Transverse colon (tissue), 3 donors: ENCODE measurements at regions not wholly inside any gene's neighbourhood (a gene's known extent, or its start where the extent isn't known, plus 50 kb on each side); places are given as distances from the start of the nearest gene placed in this dataset.

Experiments
- CTCF ChIP-seq, 5 experiments: fragments of 200-600 bp in 3 of 5; fragments of 450-650 bp in 2 of 5; sonication (generic) in 3 of 5; IDR thresholded peaks; 1 replicate in 2 of 5; 2 replicates in 3 of 5; pipeline ENCODE4 v1.5.1; 2016 to 2017; ENCODE audit warnings: antibody characterized with exemption in 5 of 5, inconsistent platforms in 3 of 5, mild to moderate bottlenecking in 2 of 5, moderate library complexity in 1 of 5
- POLR2A ChIP-seq: fragments of 450-650 bp; IDR thresholded peaks from one replicate; pipeline ENCODE4 v1.6.1; 2016; ENCODE audit warnings: antibody characterized with exemption, mild to moderate bottlenecking, moderate library complexity

- TF ChIP-seq CTCF (IDR thresholded peaks at IDR 0.05) (no peak), POLR2A (no peak)
Observed at GRCh38 chr1:60678802-60679201, 403.6 kb upstream of the NFIA start.
